ENCODE measurements at regions not wholly inside any gene's neighbourhood (a gene's known extent, or its start where the extent isn't known, plus 50 kb on each side); places are given as distances from the start of the nearest gene placed in this dataset.
"Not testable (repeated sequence)": the region's sequence is repeated elsewhere in the genome, so short reads cannot be mapped to it uniquely, and the experiment has no call there.

- WGBS (ENCODE audit: insufficient coverage) = no CpG with 5 or more reads among the region's 1 CpG
- Histone ChIP-seq H3K9me3 (ENCODE audit: control insufficient read depth, insufficient read depth, low read length) (peaks cover 2% of the 10 kb centered on the region), H3K27ac (ENCODE audit: low read depth, low read length) (no peak overlapping the region), H3K36me3 (ENCODE audit: control insufficient read depth, insufficient read depth, low read length) (no peaks in the 10 kb centered on the region), H3K27me3 (ENCODE audit: control insufficient read depth, insufficient read depth, low read length) (no peaks in the 10 kb centered on the region), H3K4me3 (ENCODE audit: low read depth, low read length) (no peak overlapping the region), H3K4me1 (ENCODE audit: control insufficient read depth, insufficient read depth, low read length) (no peaks in the 10 kb centered on the region)
- DNase-seq (ENCODE audit: low read depth in 4 of 6, low spot score in 6 of 6) = no peak
These were observed 547.9 kb upstream of the GALNTL6 start for GRCh38 chr4:171265190-171265818.

GRCh38 chr4:171256223-171256622 lies 557.0 kb upstream of the GALNTL6 start:
- DNase-seq (ENCODE audit: low read depth in 4 of 6, low spot score in 6 of 6) = no peak
- WGBS (ENCODE audit: insufficient coverage) = no CpG with 5 or more reads among the region's 3 CpGs
- H3K4me3 ChIP-seq (ENCODE audit: low read depth, low read length) = no peak overlapping the region
- H3K4me1 ChIP-seq (ENCODE audit: control insufficient read depth, insufficient read depth, low read length) = no peaks in the 10 kb centered on the region
- H3K27ac ChIP-seq (ENCODE audit: low read depth, low read length) = no peak overlapping the region
- peaks cover 2% of the 10 kb centered on the region for H3K9me3 ChIP-seq (ENCODE audit: control insufficient read depth, insufficient read depth, low read length)
- H3K27me3 ChIP-seq (ENCODE audit: control insufficient read depth, insufficient read depth, low read length) = no peaks in the 10 kb centered on the region
- H3K36me3 ChIP-seq (ENCODE audit: control insufficient read depth, insufficient read depth, low read length) = no peaks in the 10 kb centered on the region

GRCh38 chr4:171246948-171247347 lies 566.3 kb upstream of the GALNTL6 start:
- H3K27ac ChIP-seq (ENCODE audit: low read depth, low read length) = no peak overlapping the region
- no peaks in the 10 kb centered on the region for H3K9me3 ChIP-seq (ENCODE audit: control insufficient read depth, insufficient read depth, low read length)
- no peaks in the 10 kb centered on the region for H3K27me3 ChIP-seq (ENCODE audit: control insufficient read depth, insufficient read depth, low read length)
- no peak for DNase-seq (ENCODE audit: low read depth in 4 of 6, low spot score in 6 of 6)
- H3K36me3 ChIP-seq (ENCODE audit: control insufficient read depth, insufficient read depth, low read length) = no peaks in the 10 kb centered on the region
- H3K4me3 ChIP-seq (ENCODE audit: low read depth, low read length) = no peak overlapping the region
- no peaks in the 10 kb centered on the region for H3K4me1 ChIP-seq (ENCODE audit: control insufficient read depth, insufficient read depth, low read length)

- Histone ChIP-seq H3K27ac (ENCODE audit: low read depth, low read length) (no peak overlapping the region), H3K4me3 (ENCODE audit: low read depth, low read length) (no peak overlapping the region), H3K27me3 (ENCODE audit: control insufficient read depth, insufficient read depth, low read length) (no peaks in the 10 kb centered on the region), H3K36me3 (ENCODE audit: control insufficient read depth, insufficient read depth, low read length) (no peaks in the 10 kb centered on the region), H3K9me3 (ENCODE audit: control insufficient read depth, insufficient read depth, low read length) (no peaks in the 10 kb centered on the region), H3K4me1 (ENCODE audit: control insufficient read depth, insufficient read depth, low read length) (no peaks in the 10 kb centered on the region)
- no peak for DNase-seq (ENCODE audit: low read depth in 4 of 6, low spot score in 6 of 6)
- WGBS (ENCODE audit: insufficient coverage) = no CpG with 5 or more reads among the region's 2 CpGs
These were observed 570.4 kb upstream of the GALNTL6 start for GRCh38 chr4:171242831-171243230.

- no peaks in the 10 kb centered on the region for H3K9me3 ChIP-seq (ENCODE audit: control insufficient read depth, insufficient read depth, low read length)
- no peaks in the 10 kb centered on the region for H3K4me1 ChIP-seq (ENCODE audit: control insufficient read depth, insufficient read depth, low read length)
- no peaks in the 10 kb centered on the region for H3K36me3 ChIP-seq (ENCODE audit: control insufficient read depth, insufficient read depth, low read length)
- no peaks in the 10 kb centered on the region for H3K27me3 ChIP-seq (ENCODE audit: control insufficient read depth, insufficient read depth, low read length)
- WGBS (ENCODE audit: insufficient coverage) = no CpG with 5 or more reads among the region's 1 CpG
- DNase-seq (ENCODE audit: low read depth in 4 of 6, low spot score in 6 of 6) = no peak
- no peak overlapping the region for H3K4me3 ChIP-seq (ENCODE audit: low read depth, low read length)
- H3K27ac ChIP-seq (ENCODE audit: low read depth, low read length) = no peak overlapping the region
These were observed 574.0 kb upstream of the GALNTL6 start for GRCh38 chr4:171239196-171239595.

- Histone ChIP-seq H3K36me3 (ENCODE audit: control insufficient read depth, insufficient read depth, low read length) (no peaks in the 10 kb centered on the region), H3K4me1 (ENCODE audit: control insufficient read depth, insufficient read depth, low read length) (no peaks in the 10 kb centered on the region), H3K27ac (ENCODE audit: low read depth, low read length) (no peak overlapping the region), H3K4me3 (ENCODE audit: low read depth, low read length) (no peak overlapping the region), H3K9me3 (ENCODE audit: control insufficient read depth, insufficient read depth, low read length) (no peaks in the 10 kb centered on the region), H3K27me3 (ENCODE audit: control insufficient read depth, insufficient read depth, low read length) (no peaks in the 10 kb centered on the region)
- no peak for DNase-seq (ENCODE audit: low read depth in 4 of 6, low spot score in 6 of 6)
- WGBS (ENCODE audit: insufficient coverage) = 100% methylated on average over 1 of the region's 3 CpGs
These were observed 577.7 kb upstream of the GALNTL6 start for GRCh38 chr4:171235521-171235920.

- H3K4me1 ChIP-seq (ENCODE audit: control insufficient read depth, insufficient read depth, low read length); H3K9me3 ChIP-seq (ENCODE audit: control insufficient read depth, insufficient read depth, low read length); H3K4me3 ChIP-seq (ENCODE audit: low read depth, low read length); H3K27ac ChIP-seq (ENCODE audit: low read depth, low read length); H3K27me3 ChIP-seq (ENCODE audit: control insufficient read depth, insufficient read depth, low read length); H3K36me3 ChIP-seq (ENCODE audit: control insufficient read depth, insufficient read depth, low read length); DNase-seq (ENCODE audit: low read depth in 4 of 6, low spot score in 6 of 6): not testable (repeated sequence)
- no CpG with 5 or more reads among the region's 1 CpG for whole genome bisulfite sequencing (ENCODE audit: insufficient coverage)
These were observed 583.9 kb upstream of the GALNTL6 start for GRCh38 chr4:171229354-171229753.

- WGBS (ENCODE audit: insufficient coverage) = 80% methylated on average over 1 of the region's 7 CpGs
- no peaks in the 10 kb centered on the region for H3K27me3 ChIP-seq (ENCODE audit: control insufficient read depth, insufficient read depth, low read length)
- H3K4me3 ChIP-seq (ENCODE audit: low read depth, low read length) = no peak overlapping the region
- no peaks in the 10 kb centered on the region for H3K4me1 ChIP-seq (ENCODE audit: control insufficient read depth, insufficient read depth, low read length)
- DNase-seq (ENCODE audit: low read depth in 4 of 6, low spot score in 6 of 6) = no peak
- no peaks in the 10 kb centered on the region for H3K36me3 ChIP-seq (ENCODE audit: control insufficient read depth, insufficient read depth, low read length)
- no peaks in the 10 kb centered on the region for H3K9me3 ChIP-seq (ENCODE audit: control insufficient read depth, insufficient read depth, low read length)
- H3K27ac ChIP-seq (ENCODE audit: low read depth, low read length) = no peak overlapping the region
These were observed 592.0 kb upstream of the GALNTL6 start for GRCh38 chr4:171221181-171221580.

GRCh38 chr4:171203425-171203824 lies 609.8 kb upstream of the GALNTL6 start:
- 65% methylated on average over 2 of the region's 2 CpGs for WGBS (ENCODE audit: insufficient coverage)
- no peaks in the 10 kb centered on the region for H3K9me3 ChIP-seq (ENCODE audit: control insufficient read depth, insufficient read depth, low read length)
- no peaks in the 10 kb centered on the region for H3K4me1 ChIP-seq (ENCODE audit: control insufficient read depth, insufficient read depth, low read length)
- H3K27ac ChIP-seq (ENCODE audit: low read depth, low read length) = no peak overlapping the region
- no peaks in the 10 kb centered on the region for H3K36me3 ChIP-seq (ENCODE audit: control insufficient read depth, insufficient read depth, low read length)
- no peak overlapping the region for H3K4me3 ChIP-seq (ENCODE audit: low read depth, low read length)
- no peak for DNase-seq (ENCODE audit: low read depth in 4 of 6, low spot score in 6 of 6)
- no peaks in the 10 kb centered on the region for H3K27me3 ChIP-seq (ENCODE audit: control insufficient read depth, insufficient read depth, low read length)

- WGBS (ENCODE audit: insufficient coverage) = 100% methylated on average over 3 of the region's 4 CpGs
- H3K4me3 ChIP-seq (ENCODE audit: low read depth, low read length) = no peak overlapping the region
- H3K9me3 ChIP-seq (ENCODE audit: control insufficient read depth, insufficient read depth, low read length) = no peaks in the 10 kb centered on the region
- H3K36me3 ChIP-seq (ENCODE audit: control insufficient read depth, insufficient read depth, low read length) = no peaks in the 10 kb centered on the region
- H3K27me3 ChIP-seq (ENCODE audit: control insufficient read depth, insufficient read depth, low read length) = no peaks in the 10 kb centered on the region
- DNase-seq (ENCODE audit: low read depth in 4 of 6, low spot score in 6 of 6) = no peak
- H3K27ac ChIP-seq (ENCODE audit: low read depth, low read length) = no peak overlapping the region
- H3K4me1 ChIP-seq (ENCODE audit: control insufficient read depth, insufficient read depth, low read length) = no peaks in the 10 kb centered on the region
These were observed 610.3 kb upstream of the GALNTL6 start for GRCh38 chr4:171202908-171203307.

Measured in spinal cord (tissue), 9 donors.